ENCODE measurements at regions not wholly inside any gene's neighbourhood (a gene's known extent, or its start where the extent isn't known, plus 50 kb on each side); places are given as distances from the start of the nearest gene placed in this dataset.

DNA sequence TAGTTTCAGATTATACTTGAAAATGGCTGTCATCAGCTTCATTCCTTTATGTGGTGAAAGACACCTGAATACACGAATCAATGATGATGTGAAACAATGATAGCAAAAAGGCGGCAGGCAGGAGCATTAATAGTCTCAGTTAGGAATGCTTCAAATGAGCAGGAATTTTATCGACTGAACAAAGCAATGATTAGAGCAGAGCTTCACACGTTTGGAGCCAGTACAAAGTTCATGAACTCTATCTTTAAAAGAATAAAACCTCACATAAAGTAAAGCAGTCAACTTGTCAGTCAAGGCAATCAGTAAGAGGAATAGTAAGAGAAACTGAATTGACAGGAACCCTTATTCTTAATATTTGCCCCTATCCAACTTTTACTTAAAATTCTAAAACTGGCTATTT lies 78.4 kb upstream of the SERTAD2 start (continued):
- TF ChIP-seq ZNF565 (CRISPR knock-in tag; conservative IDR thresholded peaks at IDR 0.05; ENCODE audit: low read depth), result no peak

DNA sequence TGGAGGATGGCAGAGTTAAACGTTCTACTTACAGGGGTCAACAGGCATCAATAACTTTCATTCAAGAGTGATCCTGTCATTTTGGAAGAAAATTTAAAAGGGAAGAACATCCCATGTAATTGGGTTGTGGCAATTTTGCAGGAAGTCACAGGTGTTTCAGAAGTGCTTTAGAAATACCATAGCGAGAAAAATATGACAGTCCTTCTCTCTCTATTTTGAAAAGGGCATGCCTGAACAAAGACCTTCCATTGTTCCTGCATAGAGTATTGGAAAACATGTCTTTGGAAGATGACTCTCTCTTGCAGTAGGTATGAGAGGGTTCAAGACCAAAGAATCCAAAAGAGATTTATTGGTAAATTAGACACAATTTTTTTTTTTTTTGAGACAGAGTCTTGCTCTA lies 81.8 kb upstream of the SERTAD2 start:
- no peak for TF ChIP-seq OSR1 (CRISPR knock-in tag; IDR thresholded peaks at IDR 0.05)
- TF ChIP-seq TCF4 (CRISPR knock-in tag; IDR thresholded peaks at IDR 0.05; ENCODE audit: borderline replicate concordance), result no peak
- TF ChIP-seq PPARA (CRISPR knock-in tag; IDR thresholded peaks at IDR 0.05; ENCODE audit: borderline replicate concordance), result no peak
- ATAC-seq, result no peak

DNA sequence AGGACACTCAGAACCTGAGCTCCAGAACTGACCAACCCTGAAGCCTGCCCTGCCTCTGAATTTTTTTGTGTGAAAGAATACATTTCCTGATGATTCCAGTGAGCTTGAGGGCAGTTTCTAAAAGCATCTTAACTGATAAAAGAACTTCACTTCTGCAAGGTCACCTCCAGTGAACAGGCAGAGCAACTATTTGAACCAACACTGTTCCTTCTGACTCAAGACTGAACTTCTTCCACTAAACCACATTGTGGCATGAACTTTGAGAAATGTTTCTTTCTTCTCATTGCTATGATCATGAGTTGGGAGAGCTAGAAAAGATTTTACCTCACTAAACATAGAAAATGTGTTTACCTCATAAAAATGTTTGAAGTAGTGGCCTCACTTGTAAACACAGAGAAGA lies 83.8 kb upstream of the SERTAD2 start:
- ATAC-seq, result no peak
- TF ChIP-seq ARNTL (CRISPR knock-in tag; IDR thresholded peaks at IDR 0.05; ENCODE audit: borderline replicate concordance, low read depth) (no peak), OSR1 (CRISPR knock-in tag; IDR thresholded peaks at IDR 0.05) (no peak), ESRRG (CRISPR knock-in tag; IDR thresholded peaks at IDR 0.05) (no peak), BACH2 (CRISPR knock-in tag; IDR thresholded peaks at IDR 0.05; ENCODE audit: borderline replicate concordance) (no peak), RARB (CRISPR knock-in tag; IDR thresholded peaks at IDR 0.05) (no peak), ZFP3 (CRISPR knock-in tag; IDR thresholded peaks at IDR 0.05) (no peak), ZNF70 (CRISPR knock-in tag; IDR thresholded peaks at IDR 0.05) (no peak), ZC3H10 (CRISPR knock-in tag; IDR thresholded peaks at IDR 0.05) (no peak), ZNF8 (CRISPR knock-in tag; IDR thresholded peaks at IDR 0.05) (no peak), CSDC2 (CRISPR knock-in tag; IDR thresholded peaks at IDR 0.05) (no peak), ZNF565 (CRISPR knock-in tag; conservative IDR thresholded peaks at IDR 0.05; ENCODE audit: low read depth) (no peak), SNAI2 (CRISPR knock-in tag; IDR thresholded peaks at IDR 0.05) (no peak), TCF4 (CRISPR knock-in tag; IDR thresholded peaks at IDR 0.05; ENCODE audit: borderline replicate concordance) (no peak)
- TF ChIP-seq, protein P1, sequence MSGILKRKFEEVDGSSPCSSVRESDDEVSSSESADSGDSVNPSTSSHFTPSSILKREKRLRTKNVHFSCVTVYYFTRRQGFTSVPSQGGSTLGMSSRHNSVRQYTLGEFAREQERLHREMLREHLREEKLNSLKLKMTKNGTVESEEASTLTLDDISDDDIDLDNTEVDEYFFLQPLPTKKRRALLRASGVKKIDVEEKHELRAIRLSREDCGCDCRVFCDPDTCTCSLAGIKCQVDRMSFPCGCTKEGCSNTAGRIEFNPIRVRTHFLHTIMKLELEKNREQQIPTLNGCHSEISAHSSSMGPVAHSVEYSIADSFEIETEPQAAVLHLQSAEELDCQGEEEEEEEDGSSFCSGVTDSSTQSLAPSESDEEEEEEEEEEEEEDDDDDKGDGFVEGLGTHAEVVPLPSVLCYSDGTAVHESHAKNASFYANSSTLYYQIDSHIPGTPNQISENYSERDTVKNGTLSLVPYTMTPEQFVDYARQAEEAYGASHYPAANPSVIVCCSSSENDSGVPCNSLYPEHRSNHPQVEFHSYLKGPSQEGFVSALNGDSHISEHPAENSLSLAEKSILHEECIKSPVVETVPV (CRISPR knock-in tag; IDR thresholded peaks at IDR 0.05), result no peak
- TF ChIP-seq, protein P2, sequence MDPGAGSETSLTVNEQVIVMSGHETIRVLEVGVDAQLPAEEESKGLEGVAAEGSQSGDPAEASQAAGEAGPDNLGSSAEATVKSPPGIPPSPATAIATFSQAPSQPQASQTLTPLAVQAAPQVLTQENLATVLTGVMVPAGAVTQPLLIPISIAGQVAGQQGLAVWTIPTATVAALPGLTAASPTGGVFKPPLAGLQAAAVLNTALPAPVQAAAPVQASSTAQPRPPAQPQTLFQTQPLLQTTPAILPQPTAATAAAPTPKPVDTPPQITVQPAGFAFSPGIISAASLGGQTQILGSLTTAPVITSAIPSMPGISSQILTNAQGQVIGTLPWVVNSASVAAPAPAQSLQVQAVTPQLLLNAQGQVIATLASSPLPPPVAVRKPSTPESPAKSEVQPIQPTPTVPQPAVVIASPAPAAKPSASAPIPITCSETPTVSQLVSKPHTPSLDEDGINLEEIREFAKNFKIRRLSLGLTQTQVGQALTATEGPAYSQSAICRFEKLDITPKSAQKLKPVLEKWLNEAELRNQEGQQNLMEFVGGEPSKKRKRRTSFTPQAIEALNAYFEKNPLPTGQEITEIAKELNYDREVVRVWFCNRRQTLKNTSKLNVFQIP (CRISPR knock-in tag; IDR thresholded peaks at IDR 0.05; ENCODE audit: borderline replicate concordance, low read depth), result no peak
- TF ChIP-seq, protein P3, sequence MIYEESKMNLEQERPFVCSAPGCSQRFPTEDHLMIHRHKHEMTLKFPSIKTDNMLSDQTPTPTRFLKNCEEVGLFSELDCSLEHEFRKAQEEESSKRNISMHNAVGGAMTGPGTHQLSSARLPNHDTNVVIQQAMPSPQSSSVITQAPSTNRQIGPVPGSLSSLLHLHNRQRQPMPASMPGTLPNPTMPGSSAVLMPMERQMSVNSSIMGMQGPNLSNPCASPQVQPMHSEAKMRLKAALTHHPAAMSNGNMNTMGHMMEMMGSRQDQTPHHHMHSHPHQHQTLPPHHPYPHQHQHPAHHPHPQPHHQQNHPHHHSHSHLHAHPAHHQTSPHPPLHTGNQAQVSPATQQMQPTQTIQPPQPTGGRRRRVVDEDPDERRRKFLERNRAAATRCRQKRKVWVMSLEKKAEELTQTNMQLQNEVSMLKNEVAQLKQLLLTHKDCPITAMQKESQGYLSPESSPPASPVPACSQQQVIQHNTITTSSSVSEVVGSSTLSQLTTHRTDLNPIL (CRISPR knock-in tag; IDR thresholded peaks at IDR 0.05; ENCODE audit: low read depth), result no peak

DNA sequence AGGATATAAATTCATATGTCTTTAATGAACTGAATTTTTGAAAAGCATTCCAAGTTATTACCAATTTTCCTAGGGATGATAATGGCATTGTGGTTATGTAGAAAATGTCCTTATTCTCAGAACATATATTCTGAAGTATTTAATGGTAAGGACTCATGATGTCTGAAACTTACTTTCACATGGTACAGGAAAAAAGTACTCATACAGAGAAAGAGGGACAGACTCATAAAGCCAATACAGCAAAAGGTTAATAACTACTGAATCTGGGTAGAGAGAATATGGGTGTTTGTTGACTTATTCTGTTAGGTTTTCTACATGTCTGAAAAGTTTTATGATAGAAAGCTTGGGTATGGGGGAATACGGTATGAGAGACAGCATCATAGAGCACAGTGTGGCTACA lies 84.3 kb upstream of the SERTAD2 start:
- no peak for ATAC-seq
- no peak for TF ChIP-seq ISL1 (CRISPR knock-in tag; IDR thresholded peaks at IDR 0.05)
- TF ChIP-seq ZNF565 (CRISPR knock-in tag; conservative IDR thresholded peaks at IDR 0.05; ENCODE audit: low read depth), result no peak
- TF ChIP-seq TOX (CRISPR knock-in tag; IDR thresholded peaks at IDR 0.05; ENCODE audit: borderline replicate concordance), result no peak
- no peak for TF ChIP-seq ARNTL (CRISPR knock-in tag; IDR thresholded peaks at IDR 0.05; ENCODE audit: borderline replicate concordance, low read depth)
- TF ChIP-seq SNAI2 (CRISPR knock-in tag; IDR thresholded peaks at IDR 0.05), result no peak
- TF ChIP-seq OSR1 (CRISPR knock-in tag; IDR thresholded peaks at IDR 0.05), result no peak
- TF ChIP-seq, protein P3 (CRISPR knock-in tag; IDR thresholded peaks at IDR 0.05; ENCODE audit: low read depth), result no peak
- no peak for TF ChIP-seq CSDC2 (CRISPR knock-in tag; IDR thresholded peaks at IDR 0.05)
- no peak for TF ChIP-seq ZNF70 (CRISPR knock-in tag; IDR thresholded peaks at IDR 0.05)
- TF ChIP-seq, protein P1 (CRISPR knock-in tag; IDR thresholded peaks at IDR 0.05), result no peak

DNA sequence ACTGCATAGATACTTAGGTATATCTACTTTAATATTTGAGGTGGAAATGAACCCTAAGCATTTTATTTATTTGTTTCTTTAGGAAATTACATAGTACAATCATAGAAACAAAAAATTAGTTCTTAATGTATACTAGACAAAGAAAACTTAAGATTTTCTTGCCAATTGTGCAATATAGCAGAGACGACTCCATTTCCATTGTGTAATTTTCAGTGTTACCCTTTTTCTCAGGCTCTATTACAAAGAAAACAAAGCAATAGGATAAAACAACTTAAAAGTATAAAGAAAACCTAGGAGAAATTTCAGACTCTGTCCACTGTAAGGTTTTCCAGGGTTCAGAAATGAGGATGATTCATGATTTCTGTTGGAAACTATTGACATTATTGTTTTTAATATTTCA lies 89.0 kb upstream of the SERTAD2 start:
- no peak for ATAC-seq
- TF ChIP-seq CSDC2 (CRISPR knock-in tag; IDR thresholded peaks at IDR 0.05) (no peak), RARB (CRISPR knock-in tag; IDR thresholded peaks at IDR 0.05) (no peak), GLIS3 (CRISPR knock-in tag; IDR thresholded peaks at IDR 0.05) (no peak)
- TF ChIP-seq, protein P4, sequence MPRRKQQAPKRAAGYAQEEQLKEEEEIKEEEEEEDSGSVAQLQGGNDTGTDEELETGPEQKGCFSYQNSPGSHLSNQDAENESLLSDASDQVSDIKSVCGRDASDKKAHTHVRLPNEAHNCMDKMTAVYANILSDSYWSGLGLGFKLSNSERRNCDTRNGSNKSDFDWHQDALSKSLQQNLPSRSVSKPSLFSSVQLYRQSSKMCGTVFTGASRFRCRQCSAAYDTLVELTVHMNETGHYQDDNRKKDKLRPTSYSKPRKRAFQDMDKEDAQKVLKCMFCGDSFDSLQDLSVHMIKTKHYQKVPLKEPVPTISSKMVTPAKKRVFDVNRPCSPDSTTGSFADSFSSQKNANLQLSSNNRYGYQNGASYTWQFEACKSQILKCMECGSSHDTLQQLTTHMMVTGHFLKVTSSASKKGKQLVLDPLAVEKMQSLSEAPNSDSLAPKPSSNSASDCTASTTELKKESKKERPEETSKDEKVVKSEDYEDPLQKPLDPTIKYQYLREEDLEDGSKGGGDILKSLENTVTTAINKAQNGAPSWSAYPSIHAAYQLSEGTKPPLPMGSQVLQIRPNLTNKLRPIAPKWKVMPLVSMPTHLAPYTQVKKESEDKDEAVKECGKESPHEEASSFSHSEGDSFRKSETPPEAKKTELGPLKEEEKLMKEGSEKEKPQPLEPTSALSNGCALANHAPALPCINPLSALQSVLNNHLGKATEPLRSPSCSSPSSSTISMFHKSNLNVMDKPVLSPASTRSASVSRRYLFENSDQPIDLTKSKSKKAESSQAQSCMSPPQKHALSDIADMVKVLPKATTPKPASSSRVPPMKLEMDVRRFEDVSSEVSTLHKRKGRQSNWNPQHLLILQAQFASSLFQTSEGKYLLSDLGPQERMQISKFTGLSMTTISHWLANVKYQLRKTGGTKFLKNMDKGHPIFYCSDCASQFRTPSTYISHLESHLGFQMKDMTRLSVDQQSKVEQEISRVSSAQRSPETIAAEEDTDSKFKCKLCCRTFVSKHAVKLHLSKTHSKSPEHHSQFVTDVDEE (CRISPR knock-in tag; IDR thresholded peaks at IDR 0.05), result no peak
- TF ChIP-seq, protein P1 (CRISPR knock-in tag; IDR thresholded peaks at IDR 0.05), result no peak

All from SK-N-SH treated with all-trans-retinoic acid at 6 μM for 48 hours (cell line).